ENCODE measurements at regions not wholly inside any gene's neighbourhood (a gene's known extent, or its start where the extent isn't known, plus 50 kb on each side); places are given as distances from the start of the nearest gene placed in this dataset.

GRCh38 chr6:8948733-8949132, 513.4 kb upstream of the SLC35B3 start:
- no peak for TF ChIP-seq POLR2A (IDR thresholded peaks at IDR 0.05; ENCODE audit: low read length)
- TF ChIP-seq GATA1 (IDR thresholded peaks at IDR 0.05; ENCODE audit: low read depth, low read length), result no peak
